GM18511 (cell line): ENCODE measurements at regions not wholly inside any gene's neighbourhood (a gene's known extent, or its start where the extent isn't known, plus 50 kb on each side); places are given as distances from the start of the nearest gene placed in this dataset.
"Not testable (repeated sequence)": the region's sequence is repeated elsewhere in the genome, so short reads cannot be mapped to it uniquely, and the experiment has no call there.

ENCODE experiments used
- ATAC-seq: cut with Tn5 transposase; IDR thresholded peaks from one replicate; pipeline ENCODE4 v1.9.1; 2021; ENCODE audit warnings: mild to moderate bottlenecking, moderate library complexity; ENCODE audit not compliant: unreplicated experiment

- not testable (repeated sequence) for ATAC-seq
Observed at GRCh38 chr18:38771620-38772019, 1206.0 kb upstream of the CELF4 start.

- no peak for ATAC-seq
Observed at GRCh38 chr18:38768504-38768903, 1202.9 kb upstream of the CELF4 start.

GRCh38 chr18:38759457-38759856, 1193.9 kb upstream of the CELF4 start:
- ATAC-seq, result no peak

- no peak for ATAC-seq
Observed at GRCh38 chr18:38756436-38756835, 1190.8 kb upstream of the CELF4 start.

GRCh38 chr18:38752430-38752829, 1186.8 kb upstream of the CELF4 start:
- ATAC-seq, result peak; percentile 66

- no peak for ATAC-seq
Observed at GRCh38 chr18:38751898-38752297, 1186.3 kb upstream of the CELF4 start.

GRCh38 chr18:38751211-38751610, 1185.6 kb upstream of the CELF4 start:
- ATAC-seq, result no peak

- no peak for ATAC-seq
Observed at GRCh38 chr18:38750751-38751150, 1185.2 kb upstream of the CELF4 start.

- peak; percentile 53 for ATAC-seq
Observed at GRCh38 chr18:38747153-38747552, 1181.6 kb upstream of the CELF4 start.

- not testable (repeated sequence) for ATAC-seq
Observed at GRCh38 chr18:38720181-38720580, 1154.6 kb upstream of the CELF4 start.

GRCh38 chr18:38718365-38718901, 1152.8 kb upstream of the CELF4 start:
- ATAC-seq, result no peak

- ATAC-seq, result no peak
Observed at GRCh38 chr18:38709122-38709521, 1143.5 kb upstream of the CELF4 start.

GRCh38 chr18:38706373-38706772, 1140.8 kb upstream of the CELF4 start:
- no peak for ATAC-seq

GRCh38 chr18:38698088-38698487, 1132.5 kb upstream of the CELF4 start:
- no peak for ATAC-seq

GRCh38 chr18:38695559-38696280, 1130.1 kb upstream of the CELF4 start:
- ATAC-seq, result no peak

GRCh38 chr18:38693104-38693503, 1127.5 kb upstream of the CELF4 start:
- no peak for ATAC-seq

- no peak for ATAC-seq
Observed at GRCh38 chr18:38690626-38691025, 1125.0 kb upstream of the CELF4 start.

GRCh38 chr18:38688416-38688815, 1122.8 kb upstream of the CELF4 start:
- no peak for ATAC-seq

GRCh38 chr18:38670486-38670885, 1104.9 kb upstream of the CELF4 start:
- no peak for ATAC-seq

GRCh38 chr18:38664929-38665328, 1099.3 kb upstream of the CELF4 start:
- ATAC-seq, result no peak

- no peak for ATAC-seq
Observed at GRCh38 chr18:38663682-38664081, 1098.1 kb upstream of the CELF4 start.

- ATAC-seq, result no peak
Observed at GRCh38 chr18:38663270-38663669, 1097.7 kb upstream of the CELF4 start.

- no peak for ATAC-seq
Observed at GRCh38 chr18:38654946-38655345, 1089.3 kb upstream of the CELF4 start.
